Astrocyte (in vitro differentiated cells and primary cell): ENCODE measurements at regions not wholly inside any gene's neighbourhood (a gene's known extent, or its start where the extent isn't known, plus 50 kb on each side); places are given as distances from the start of the nearest gene placed in this dataset.

Experiments
- DNase-seq: peaks from one replicate; pipeline ENCODE4 v3.0.0-alpha.2; 2010; ENCODE audit warnings: low read depth
- FAIRE-seq: peaks from 2 replicates; lab custom pipeline; 2011; peaks lifted over from hg19 to GRCh38; lab: Jason Lieb, UNC
- H2AFZ ChIP-seq: 2 replicates; pipeline ENCODE4 v1.6.0; 2012; ENCODE audit warnings: low read depth, low read length, inconsistent platforms
- H3K27ac ChIP-seq: 2 replicates; pipeline ENCODE4 v1.5.1; 2011; ENCODE audit warnings: low read depth, low read length, inconsistent platforms
- H3K27me3 ChIP-seq: 2 replicates; pipeline ENCODE4 v1.6.0; 2011; ENCODE audit warnings: low read length, inconsistent platforms; ENCODE audit not compliant: insufficient read depth
- H3K36me3 ChIP-seq: 2 replicates; pipeline ENCODE4 v1.5.1; 2011; ENCODE audit warnings: low read length, inconsistent platforms; ENCODE audit not compliant: insufficient read depth
- H3K4me1 ChIP-seq: 2 replicates; pipeline ENCODE4 v1.5.1; 2011; ENCODE audit warnings: low read length, inconsistent platforms; ENCODE audit not compliant: insufficient read depth
- H3K4me2 ChIP-seq: 2 replicates; pipeline ENCODE4 v1.6.0; 2012; ENCODE audit warnings: low read length, inconsistent platforms
- H3K4me3 ChIP-seq: 2 replicates; pipeline ENCODE4 v1.5.1; 2011; ENCODE audit warnings: low read depth, mild to moderate bottlenecking, low read length, inconsistent platforms; ENCODE audit not compliant: insufficient read depth
- H3K79me2 ChIP-seq: 2 replicates; pipeline ENCODE4 v1.6.0; 2012; ENCODE audit warnings: mild to moderate bottlenecking, low read length, inconsistent platforms; ENCODE audit not compliant: insufficient read depth
- H3K9ac ChIP-seq: 2 replicates; pipeline ENCODE4 v1.6.0; 2012; ENCODE audit warnings: mild to moderate bottlenecking, low read length, inconsistent platforms
- H3K9me3 ChIP-seq: 2 replicates; pipeline ENCODE4 v1.5.1; 2012; ENCODE audit warnings: low read depth, mild to moderate bottlenecking, low read length, inconsistent platforms; ENCODE audit not compliant: insufficient read depth
- H4K20me1 ChIP-seq: 2 replicates; pipeline ENCODE4 v1.6.0; 2012; ENCODE audit warnings: low read length, inconsistent platforms; ENCODE audit not compliant: insufficient read depth
- H3K27ac Mint-ChIP-seq: one replicate; pipeline ENCODE4 v1.8.0; 2021; ENCODE audit warnings: mild to moderate bottlenecking, mixed read lengths; ENCODE audit not compliant: unreplicated experiment
- H3K27me3 Mint-ChIP-seq: one replicate; pipeline ENCODE4 v1.8.0; 2021; ENCODE audit warnings: low read depth, mixed read lengths; ENCODE audit not compliant: unreplicated experiment
- H3K36me3 Mint-ChIP-seq: one replicate; pipeline ENCODE4 v1.8.0; 2021; ENCODE audit warnings: low read depth, mixed read lengths; ENCODE audit not compliant: unreplicated experiment
- H3K4me1 Mint-ChIP-seq: one replicate; pipeline ENCODE4 v1.8.0; 2021; ENCODE audit warnings: low read depth, mixed read lengths; ENCODE audit not compliant: unreplicated experiment
- H3K4me3 Mint-ChIP-seq: one replicate; pipeline ENCODE4 v1.8.0; 2021; ENCODE audit warnings: mild to moderate bottlenecking, moderate library complexity, mixed read lengths; ENCODE audit not compliant: unreplicated experiment
- H3K9me3 Mint-ChIP-seq: one replicate; pipeline ENCODE4 v1.8.0; 2021; ENCODE audit warnings: mild to moderate bottlenecking, mixed read lengths; ENCODE audit not compliant: unreplicated experiment
- CTCF ChIP-seq: IDR thresholded peaks from 2 replicates; pipeline ENCODE4 v1.5.1; 2011; ENCODE audit warnings: low read depth, mild to moderate bottlenecking, inconsistent platforms, low read length, moderate library complexity; ENCODE audit not compliant: insufficient read depth
- EZH2 ChIP-seq: IDR thresholded peaks from 2 replicates; pipeline ENCODE4 v1.6.1; 2012; ENCODE audit warnings: mild to moderate bottlenecking, low read length, inconsistent platforms; ENCODE audit not compliant: insufficient read depth

GRCh38 chr5:173830421-173830820, 57.7 kb upstream of the CPEB4 start:
- peaks cover 4% of the 10 kb centered on the region for H3K9me3 Mint-ChIP-seq

GRCh38 chr5:173831196-173831914, 56.8 kb upstream of the CPEB4 start:
- peaks cover 16% of the 10 kb centered on the region for H3K4me1 Mint-ChIP-seq
- no peak for TF ChIP-seq EZH2
- no peak for TF ChIP-seq CTCF
- H2AFZ ChIP-seq, result no peak overlapping the region

More at GRCh38 chr5:173830421-173830820, 57.7 kb upstream of the CPEB4 start:
- Mint-ChIP-seq H3K4me3 (no peak overlapping the region), H3K36me3 (no peaks in the 10 kb centered on the region), H3K27me3 (peaks cover 2% of the 10 kb centered on the region), H3K4me1 (peaks cover 17% of the 10 kb centered on the region), H3K27ac (no peak overlapping the region)
- FAIRE-seq, result no peak
- Histone ChIP-seq H3K36me3 (no peaks in the 10 kb centered on the region), H3K27ac (no peak overlapping the region), H4K20me1 (no peaks in the 10 kb centered on the region), H3K27me3 (no peaks in the 10 kb centered on the region), H2AFZ (no peak overlapping the region), H3K4me2 (no peak overlapping the region), H3K4me3 (no peak overlapping the region), H3K9me3 (peaks cover 5% of the 10 kb centered on the region), H3K9ac (no peak overlapping the region), H3K79me2 (no peaks in the 10 kb centered on the region), H3K4me1 (peaks cover 20% of the 10 kb centered on the region)
- DNase-seq, result no peak
- TF ChIP-seq CTCF (no peak), EZH2 (no peak)

GRCh38 chr5:173832386-173832785, 55.8 kb upstream of the CPEB4 start:
- no peak overlapping the region for H3K4me3 ChIP-seq
- H3K36me3 ChIP-seq, result no peaks in the 10 kb centered on the region
- Mint-ChIP-seq H3K27ac (no peak overlapping the region), H3K4me3 (no peak overlapping the region), H3K4me1 (peaks cover 13% of the 10 kb centered on the region), H3K36me3 (no peaks in the 10 kb centered on the region), H3K27me3 (peaks cover 2% of the 10 kb centered on the region), H3K9me3 (peaks cover 4% of the 10 kb centered on the region)
- H2AFZ ChIP-seq, result no peak overlapping the region
- H3K27ac ChIP-seq, result no peak overlapping the region
- H3K4me2 ChIP-seq, result no peak overlapping the region
- H3K27me3 ChIP-seq, result no peaks in the 10 kb centered on the region
- H3K4me1 ChIP-seq, result peaks cover 16% of the 10 kb centered on the region
- no peak overlapping the region for H3K9ac ChIP-seq
- no peak for FAIRE-seq
- H4K20me1 ChIP-seq, result no peaks in the 10 kb centered on the region
- peaks cover 5% of the 10 kb centered on the region for H3K9me3 ChIP-seq
- no peaks in the 10 kb centered on the region for H3K79me2 ChIP-seq
- DNase-seq, result no peak
- no peak for TF ChIP-seq EZH2
- no peak for TF ChIP-seq CTCF

More at GRCh38 chr5:173831196-173831914, 56.8 kb upstream of the CPEB4 start:
- H3K36me3 ChIP-seq, result no peaks in the 10 kb centered on the region
- Mint-ChIP-seq H3K27ac (no peak overlapping the region), H3K36me3 (no peaks in the 10 kb centered on the region), H3K27me3 (peaks cover 2% of the 10 kb centered on the region), H3K9me3 (peaks cover 4% of the 10 kb centered on the region), H3K4me3 (no peak overlapping the region)
- H3K27me3 ChIP-seq, result no peaks in the 10 kb centered on the region
- no peaks in the 10 kb centered on the region for H4K20me1 ChIP-seq
- no peak overlapping the region for H3K9ac ChIP-seq
- peaks cover 5% of the 10 kb centered on the region for H3K9me3 ChIP-seq
- no peak overlapping the region for H3K4me2 ChIP-seq
- no peak overlapping the region for H3K27ac ChIP-seq
- no peaks in the 10 kb centered on the region for H3K79me2 ChIP-seq
- DNase-seq (no peak), FAIRE-seq (no peak)
- no peak overlapping the region for H3K4me3 ChIP-seq
- H3K4me1 ChIP-seq, result peaks cover 16% of the 10 kb centered on the region
